ENCODE measurements at regions not wholly inside any gene's neighbourhood (a gene's known extent, or its start where the extent isn't known, plus 50 kb on each side); places are given as distances from the start of the nearest gene placed in this dataset.

DNA sequence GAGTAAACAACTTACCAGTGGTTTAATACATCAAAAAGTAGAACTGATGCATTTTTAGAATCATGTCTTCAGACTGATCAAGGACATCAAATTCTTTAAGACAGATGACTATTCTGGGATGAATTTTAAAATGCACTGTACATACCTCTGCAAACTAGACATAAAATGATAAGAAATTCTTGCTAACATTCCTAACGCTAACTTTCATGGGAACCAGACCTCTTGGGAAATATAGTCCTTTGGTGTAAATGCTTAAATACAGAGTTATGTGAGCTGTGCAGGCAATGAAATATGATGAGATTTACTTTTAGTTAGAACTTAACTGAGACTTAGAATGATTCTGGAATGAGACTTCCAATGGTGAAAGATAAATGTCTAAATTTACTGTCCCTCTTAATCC, 562.0 kb downstream of the NR4A2 start (continued):
- TF ChIP-seq CREB1 (IDR thresholded peaks at IDR 0.05) (no peak), RNF2 (IDR thresholded peaks at IDR 0.05; ENCODE audit: borderline replicate concordance, low read depth, low read length, missing control alignments, poor library complexity, severe bottlenecking) (no peak), EGR1 (IDR thresholded peaks at IDR 0.05; ENCODE audit: borderline replicate concordance, low read depth, low read length) (no peak), NANOG (IDR thresholded peaks at IDR 0.05; ENCODE audit: insufficient read depth, low read depth, low read length, poor library complexity, severe bottlenecking) (no peak), HDAC6 (IDR thresholded peaks at IDR 0.05; ENCODE audit: low read depth, low read length) (no peak)
- TF ChIP-seq, protein P1, sequence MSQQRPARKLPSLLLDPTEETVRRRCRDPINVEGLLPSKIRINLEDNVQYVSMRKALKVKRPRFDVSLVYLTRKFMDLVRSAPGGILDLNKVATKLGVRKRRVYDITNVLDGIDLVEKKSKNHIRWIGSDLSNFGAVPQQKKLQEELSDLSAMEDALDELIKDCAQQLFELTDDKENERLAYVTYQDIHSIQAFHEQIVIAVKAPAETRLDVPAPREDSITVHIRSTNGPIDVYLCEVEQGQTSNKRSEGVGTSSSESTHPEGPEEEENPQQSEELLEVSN (IDR thresholded peaks at IDR 0.05): no peak

Data from H1 (cell line).